Astrocyte (in vitro differentiated cells and primary cell): ENCODE measurements at regions not wholly inside any gene's neighbourhood (a gene's known extent, or its start where the extent isn't known, plus 50 kb on each side); places are given as distances from the start of the nearest gene placed in this dataset.

Experiments used
- DNase-seq: peaks from one replicate; pipeline ENCODE4 v3.0.0-alpha.2; 2010; ENCODE audit warnings: low read depth
- FAIRE-seq: peaks from 2 replicates; lab custom pipeline; 2011; peaks lifted over from hg19 to GRCh38; lab: Jason Lieb, UNC
- H2AFZ ChIP-seq: 2 replicates; pipeline ENCODE4 v1.6.0; 2012; ENCODE audit warnings: low read depth, low read length, inconsistent platforms
- H3K27ac ChIP-seq: 2 replicates; pipeline ENCODE4 v1.5.1; 2011; ENCODE audit warnings: low read depth, low read length, inconsistent platforms
- H3K27me3 ChIP-seq: 2 replicates; pipeline ENCODE4 v1.6.0; 2011; ENCODE audit warnings: low read length, inconsistent platforms; ENCODE audit not compliant: insufficient read depth
- H3K36me3 ChIP-seq: 2 replicates; pipeline ENCODE4 v1.5.1; 2011; ENCODE audit warnings: low read length, inconsistent platforms; ENCODE audit not compliant: insufficient read depth
- H3K4me1 ChIP-seq: 2 replicates; pipeline ENCODE4 v1.5.1; 2011; ENCODE audit warnings: low read length, inconsistent platforms; ENCODE audit not compliant: insufficient read depth
- H3K4me2 ChIP-seq: 2 replicates; pipeline ENCODE4 v1.6.0; 2012; ENCODE audit warnings: low read length, inconsistent platforms
- H3K4me3 ChIP-seq: 2 replicates; pipeline ENCODE4 v1.5.1; 2011; ENCODE audit warnings: low read depth, mild to moderate bottlenecking, low read length, inconsistent platforms; ENCODE audit not compliant: insufficient read depth
- H3K79me2 ChIP-seq: 2 replicates; pipeline ENCODE4 v1.6.0; 2012; ENCODE audit warnings: mild to moderate bottlenecking, low read length, inconsistent platforms; ENCODE audit not compliant: insufficient read depth
- H3K9ac ChIP-seq: 2 replicates; pipeline ENCODE4 v1.6.0; 2012; ENCODE audit warnings: mild to moderate bottlenecking, low read length, inconsistent platforms
- H3K9me3 ChIP-seq: 2 replicates; pipeline ENCODE4 v1.5.1; 2012; ENCODE audit warnings: low read depth, mild to moderate bottlenecking, low read length, inconsistent platforms; ENCODE audit not compliant: insufficient read depth
- H4K20me1 ChIP-seq: 2 replicates; pipeline ENCODE4 v1.6.0; 2012; ENCODE audit warnings: low read length, inconsistent platforms; ENCODE audit not compliant: insufficient read depth
- H3K27ac Mint-ChIP-seq: one replicate; pipeline ENCODE4 v1.8.0; 2021; ENCODE audit warnings: mild to moderate bottlenecking, mixed read lengths; ENCODE audit not compliant: unreplicated experiment
- H3K27me3 Mint-ChIP-seq: one replicate; pipeline ENCODE4 v1.8.0; 2021; ENCODE audit warnings: low read depth, mixed read lengths; ENCODE audit not compliant: unreplicated experiment
- H3K36me3 Mint-ChIP-seq: one replicate; pipeline ENCODE4 v1.8.0; 2021; ENCODE audit warnings: low read depth, mixed read lengths; ENCODE audit not compliant: unreplicated experiment
- H3K4me1 Mint-ChIP-seq: one replicate; pipeline ENCODE4 v1.8.0; 2021; ENCODE audit warnings: low read depth, mixed read lengths; ENCODE audit not compliant: unreplicated experiment
- H3K4me3 Mint-ChIP-seq: one replicate; pipeline ENCODE4 v1.8.0; 2021; ENCODE audit warnings: mild to moderate bottlenecking, moderate library complexity, mixed read lengths; ENCODE audit not compliant: unreplicated experiment
- H3K9me3 Mint-ChIP-seq: one replicate; pipeline ENCODE4 v1.8.0; 2021; ENCODE audit warnings: mild to moderate bottlenecking, mixed read lengths; ENCODE audit not compliant: unreplicated experiment
- CTCF ChIP-seq: IDR thresholded peaks from 2 replicates; pipeline ENCODE4 v1.5.1; 2011; ENCODE audit warnings: low read depth, mild to moderate bottlenecking, inconsistent platforms, low read length, moderate library complexity; ENCODE audit not compliant: insufficient read depth
- EZH2 ChIP-seq: IDR thresholded peaks from 2 replicates; pipeline ENCODE4 v1.6.1; 2012; ENCODE audit warnings: mild to moderate bottlenecking, low read length, inconsistent platforms; ENCODE audit not compliant: insufficient read depth

DNA sequence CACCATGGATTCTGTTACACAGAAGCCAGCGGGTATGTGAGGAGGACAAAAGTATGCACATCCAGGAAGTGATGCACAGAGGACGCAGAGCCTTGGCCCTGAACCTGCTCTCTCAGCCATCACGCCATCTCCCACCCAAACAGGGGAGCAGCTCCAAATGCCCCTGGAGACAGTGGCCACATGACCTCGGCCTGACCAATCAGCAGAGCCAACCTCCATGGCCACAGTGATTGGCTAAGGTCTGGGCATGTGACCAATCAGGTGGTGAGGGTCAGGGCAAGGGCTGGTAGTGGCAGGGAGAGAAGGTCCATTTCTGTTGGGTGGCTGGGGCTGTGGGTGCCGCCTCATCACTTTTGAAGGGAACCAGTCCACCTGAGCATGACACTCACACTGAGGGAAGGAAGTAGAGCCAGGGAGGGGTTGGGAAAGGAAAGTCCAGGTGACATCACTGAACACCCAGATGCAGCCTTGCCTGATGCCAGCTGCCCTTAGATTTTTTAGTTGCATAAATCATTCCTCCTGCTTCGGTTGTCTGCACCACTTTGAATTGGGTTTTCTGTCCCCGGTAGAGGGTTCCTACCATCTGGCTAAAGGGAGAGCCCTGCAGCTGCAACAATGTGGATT, 70.3 kb upstream of the IQSEC1 start:
- H3K9me3 Mint-ChIP-seq: no peaks in the 10 kb centered on the region

GRCh38 chr3:13142552-13143380, 69.5 kb upstream of the IQSEC1 start:
- no peak for DNase-seq
- Histone ChIP-seq H3K27me3 (no peaks in the 10 kb centered on the region), H3K4me1 (no peaks in the 10 kb centered on the region), H3K27ac (no peak overlapping the region), H3K9ac (no peak overlapping the region), H3K9me3 (no peaks in the 10 kb centered on the region), H3K4me2 (no peak overlapping the region), H2AFZ (no peak overlapping the region), H3K79me2 (no peaks in the 10 kb centered on the region), H3K4me3 (no peak overlapping the region), H3K36me3 (no peaks in the 10 kb centered on the region), H4K20me1 (no peaks in the 10 kb centered on the region)
- Mint-ChIP-seq H3K36me3 (peaks cover 9% of the 10 kb centered on the region), H3K27me3 (peaks cover 36% of the 10 kb centered on the region), H3K4me1 (no peaks in the 10 kb centered on the region), H3K27ac (no peak overlapping the region), H3K4me3 (no peak overlapping the region), H3K9me3 (no peaks in the 10 kb centered on the region)
- FAIRE-seq: no peak
- TF ChIP-seq EZH2: no peak
- no peak for TF ChIP-seq CTCF

More for the DNA sequence above, 70.3 kb upstream of the IQSEC1 start:
- H3K4me1 ChIP-seq: no peaks in the 10 kb centered on the region
- H3K36me3 ChIP-seq: no peaks in the 10 kb centered on the region
- H3K4me3 ChIP-seq: no peak overlapping the region
- H2AFZ ChIP-seq: no peak overlapping the region
- no peaks in the 10 kb centered on the region for H4K20me1 ChIP-seq
- H3K4me2 ChIP-seq: no peak overlapping the region
- DNase-seq: no peak
- Mint-ChIP-seq H3K36me3 (peaks cover 9% of the 10 kb centered on the region), H3K4me1 (no peaks in the 10 kb centered on the region), H3K27me3 (peaks cover 35% of the 10 kb centered on the region), H3K27ac (no peak overlapping the region), H3K4me3 (no peak overlapping the region)
- TF ChIP-seq CTCF (no peak), EZH2 (no peak)
- H3K9me3 ChIP-seq: no peaks in the 10 kb centered on the region
- no peaks in the 10 kb centered on the region for H3K27me3 ChIP-seq
- H3K27ac ChIP-seq: no peak overlapping the region
- no peak for FAIRE-seq
- no peak overlapping the region for H3K9ac ChIP-seq
- no peaks in the 10 kb centered on the region for H3K79me2 ChIP-seq
